ENCODE measurements at regions not wholly inside any gene's neighbourhood (a gene's known extent, or its start where the extent isn't known, plus 50 kb on each side); places are given as distances from the start of the nearest gene placed in this dataset.

DNA sequence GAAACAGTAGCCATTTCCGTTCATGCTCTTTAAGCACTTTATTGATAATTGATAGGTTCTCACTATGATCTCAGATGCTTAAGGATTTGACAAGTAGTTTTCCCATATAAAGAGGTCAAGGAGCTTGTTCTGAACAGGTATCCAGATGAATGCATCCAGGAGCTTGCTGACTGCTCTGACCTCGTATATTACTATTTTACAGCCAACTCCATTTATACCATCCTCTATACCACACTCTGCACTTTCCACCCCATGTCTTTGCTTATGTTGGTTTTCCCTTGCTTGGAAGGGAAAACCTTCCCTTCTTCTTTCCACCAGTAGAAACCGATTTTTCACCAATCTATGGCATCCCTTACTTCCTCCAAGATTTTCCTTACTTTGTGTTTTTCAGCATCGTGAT, 107.2 kb downstream of the LHX9 start:
- Histone ChIP-seq H3K4me3 (IDR thresholded peaks at IDR 0.05; ENCODE audit: insufficient read depth, low read depth, low read length) (no peak overlapping the region), H4K20me1 (ENCODE audit: insufficient read depth) (no peaks in the 10 kb centered on the region), H3K9ac (no peak overlapping the region), H3K27ac (no peak overlapping the region), H3K4me2 (no peak overlapping the region), H3K4me1 (ENCODE audit: low read depth, poor library complexity, severe bottlenecking) (peaks cover 19% of the 10 kb centered on the region), H3K36me3 (ENCODE audit: insufficient read depth) (no peaks in the 10 kb centered on the region), H3K79me2 (ENCODE audit: insufficient read depth, low read depth) (no peaks in the 10 kb centered on the region), H2AFZ (ENCODE audit: low read depth) (no peak overlapping the region), H3K27me3 (ENCODE audit: insufficient read depth, low read depth) (no peaks in the 10 kb centered on the region)
- TF ChIP-seq, protein P1, sequence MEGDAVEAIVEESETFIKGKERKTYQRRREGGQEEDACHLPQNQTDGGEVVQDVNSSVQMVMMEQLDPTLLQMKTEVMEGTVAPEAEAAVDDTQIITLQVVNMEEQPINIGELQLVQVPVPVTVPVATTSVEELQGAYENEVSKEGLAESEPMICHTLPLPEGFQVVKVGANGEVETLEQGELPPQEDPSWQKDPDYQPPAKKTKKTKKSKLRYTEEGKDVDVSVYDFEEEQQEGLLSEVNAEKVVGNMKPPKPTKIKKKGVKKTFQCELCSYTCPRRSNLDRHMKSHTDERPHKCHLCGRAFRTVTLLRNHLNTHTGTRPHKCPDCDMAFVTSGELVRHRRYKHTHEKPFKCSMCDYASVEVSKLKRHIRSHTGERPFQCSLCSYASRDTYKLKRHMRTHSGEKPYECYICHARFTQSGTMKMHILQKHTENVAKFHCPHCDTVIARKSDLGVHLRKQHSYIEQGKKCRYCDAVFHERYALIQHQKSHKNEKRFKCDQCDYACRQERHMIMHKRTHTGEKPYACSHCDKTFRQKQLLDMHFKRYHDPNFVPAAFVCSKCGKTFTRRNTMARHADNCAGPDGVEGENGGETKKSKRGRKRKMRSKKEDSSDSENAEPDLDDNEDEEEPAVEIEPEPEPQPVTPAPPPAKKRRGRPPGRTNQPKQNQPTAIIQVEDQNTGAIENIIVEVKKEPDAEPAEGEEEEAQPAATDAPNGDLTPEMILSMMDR (conservative IDR thresholded peaks at IDR 0.05; ENCODE audit: low read depth, low read length): no peak

DNA sequence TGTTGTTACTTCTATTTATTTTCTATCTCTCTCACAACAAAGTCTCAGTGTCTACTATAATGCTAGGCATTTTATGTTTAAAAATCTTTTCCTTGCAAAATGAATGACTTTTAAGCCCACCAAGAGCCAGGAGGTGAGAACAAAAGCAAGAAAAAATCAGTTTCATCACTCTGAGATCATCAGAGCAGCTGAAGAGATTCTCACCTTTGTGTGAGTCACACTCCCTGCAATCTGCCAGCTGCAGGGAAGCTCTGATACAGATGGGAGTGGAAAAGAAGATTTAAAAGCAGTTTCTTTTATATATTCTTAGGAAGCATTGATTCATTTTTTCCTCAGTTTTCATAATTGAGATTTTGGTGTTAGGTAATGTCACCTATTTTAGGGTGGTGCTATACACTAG, 107.6 kb downstream of the LHX9 start:
- H3K9ac ChIP-seq: no peak overlapping the region
- no peak overlapping the region for H3K4me2 ChIP-seq
- H3K27me3 ChIP-seq (ENCODE audit: insufficient read depth, low read depth): no peaks in the 10 kb centered on the region
- peaks cover 19% of the 10 kb centered on the region for H3K4me1 ChIP-seq (ENCODE audit: low read depth, poor library complexity, severe bottlenecking)
- no peaks in the 10 kb centered on the region for H3K36me3 ChIP-seq (ENCODE audit: insufficient read depth)
- TF ChIP-seq, protein P1 (conservative IDR thresholded peaks at IDR 0.05; ENCODE audit: low read depth, low read length): no peak
- H3K27ac ChIP-seq: no peak overlapping the region
- H3K79me2 ChIP-seq (ENCODE audit: insufficient read depth, low read depth): no peaks in the 10 kb centered on the region
- H3K4me3 ChIP-seq (IDR thresholded peaks at IDR 0.05; ENCODE audit: insufficient read depth, low read depth, low read length): no peak overlapping the region
- no peaks in the 10 kb centered on the region for H4K20me1 ChIP-seq (ENCODE audit: insufficient read depth)
- H2AFZ ChIP-seq (ENCODE audit: low read depth): no peak overlapping the region

DNA sequence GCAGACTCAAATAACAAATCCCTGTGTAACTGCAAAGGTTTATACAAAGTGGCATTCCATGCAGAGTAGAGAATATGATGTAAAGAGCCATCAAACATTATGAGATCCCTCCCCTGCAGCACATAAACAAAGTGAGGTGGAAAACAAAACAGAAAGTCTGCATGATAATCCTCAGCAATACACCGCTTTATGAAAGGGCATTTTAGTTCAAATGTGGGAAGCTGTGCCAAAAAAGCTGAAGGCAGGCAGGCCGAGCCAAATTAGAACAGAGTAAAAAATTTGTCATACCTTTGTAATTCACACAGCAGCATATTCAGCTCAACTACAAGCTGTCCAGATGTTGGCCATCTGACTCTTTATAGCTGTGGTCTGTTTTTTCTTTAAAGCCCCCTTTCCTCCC, 113.5 kb downstream of the LHX9 start:
- H3K79me2 ChIP-seq (ENCODE audit: insufficient read depth, low read depth): no peaks in the 10 kb centered on the region
- H3K4me3 ChIP-seq (IDR thresholded peaks at IDR 0.05; ENCODE audit: insufficient read depth, low read depth, low read length): no peak overlapping the region
- no peaks in the 10 kb centered on the region for H3K36me3 ChIP-seq (ENCODE audit: insufficient read depth)
- peak overlapping the region; percentile 10; the same call in 1 of the 2 replicates for H2AFZ ChIP-seq (ENCODE audit: low read depth)
- no peaks in the 10 kb centered on the region for H4K20me1 ChIP-seq (ENCODE audit: insufficient read depth)
- H3K4me2 ChIP-seq: peak overlapping the region; percentile 9; the same call in 1 of the 2 replicates
- H3K4me1 ChIP-seq (ENCODE audit: low read depth, poor library complexity, severe bottlenecking): peaks cover 17% of the 10 kb centered on the region
- H3K27ac ChIP-seq: no peak overlapping the region
- H3K9ac ChIP-seq: no peak overlapping the region
- no peaks in the 10 kb centered on the region for H3K27me3 ChIP-seq (ENCODE audit: insufficient read depth, low read depth)
- TF ChIP-seq, protein P1 (conservative IDR thresholded peaks at IDR 0.05; ENCODE audit: low read depth, low read length): no peak

DNA sequence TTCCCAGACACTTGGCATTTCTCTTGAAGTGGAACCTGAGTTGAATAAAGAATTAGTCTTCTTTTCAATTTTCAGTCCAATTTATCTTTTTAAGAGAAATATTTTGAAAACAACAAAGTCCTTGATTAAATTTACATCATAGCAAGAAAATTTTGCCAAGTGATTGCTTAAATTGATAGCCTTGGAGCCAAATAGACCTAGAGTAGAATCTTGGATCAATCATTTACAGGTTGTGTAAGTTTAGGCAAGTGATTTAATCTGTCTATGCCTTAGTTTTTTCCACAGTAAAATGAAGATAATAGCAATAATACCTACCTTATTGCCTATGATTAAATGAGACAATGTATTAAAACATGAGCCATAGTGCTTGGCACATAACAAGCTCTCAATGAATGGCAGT, 113.9 kb downstream of the LHX9 start:
- no peaks in the 10 kb centered on the region for H3K27me3 ChIP-seq (ENCODE audit: insufficient read depth, low read depth)

More for the DNA sequence above, 113.9 kb downstream of the LHX9 start:
- Histone ChIP-seq H3K27ac (no peak overlapping the region), H3K36me3 (ENCODE audit: insufficient read depth) (no peaks in the 10 kb centered on the region), H3K79me2 (ENCODE audit: insufficient read depth, low read depth) (no peaks in the 10 kb centered on the region), H3K4me2 (peak overlapping the region; percentile 9; the same call in 1 of the 2 replicates), H3K4me3 (IDR thresholded peaks at IDR 0.05; ENCODE audit: insufficient read depth, low read depth, low read length) (no peak overlapping the region), H3K4me1 (ENCODE audit: low read depth, poor library complexity, severe bottlenecking) (peaks cover 17% of the 10 kb centered on the region), H3K9ac (no peak overlapping the region), H2AFZ (ENCODE audit: low read depth) (peak overlapping the region; percentile 10; the same call in 1 of the 2 replicates), H4K20me1 (ENCODE audit: insufficient read depth) (no peaks in the 10 kb centered on the region)
- TF ChIP-seq, protein P1 (conservative IDR thresholded peaks at IDR 0.05; ENCODE audit: low read depth, low read length): no peak
